GM12878 (cell line): ENCODE measurements at regions not wholly inside any gene's neighbourhood (a gene's known extent, or its start where the extent isn't known, plus 50 kb on each side); places are given as distances from the start of the nearest gene placed in this dataset.

ENCODE experiments used
- ATAC-seq: fragments of 200-7000 bp; cut with Tn5 transposase; 3 replicates; pipeline ENCODE4 v1.9.1; 2020; ENCODE audit warnings: mild to moderate bottlenecking, moderate library complexity
- BruUV-seq: library from RNA; stranded (reverse); fragments of 400-500 nt; replicated peaks from 2 replicates; lab custom pipeline; 2021; lab: Mats Ljungman, UMichigan
- CTCF ChIA-PET: fragments of 300-600 bp; sonication (Branson Sonifier 250); formaldehyde crosslinking; extraction: SDS; loops from one replicate; lab custom pipeline; 2021; ENCODE audit warnings: inconsistent platforms; lab: Yijun Ruan, JAX
- POLR2A ChIA-PET: fragments of 350-600 bp; formaldehyde crosslinking; extraction: SDS; loops from one replicate; lab custom pipeline; 2021; ENCODE audit warnings: inconsistent platforms; lab: Charles Lee
- RAD21 ChIA-PET: fragments of 300-600 bp; sonication (Branson Sonifier 250); formaldehyde crosslinking; loops from one replicate; lab custom pipeline; 2023; ENCODE audit warnings: antibody characterized with exemption; ENCODE audit not compliant: unreplicated experiment; lab: Charles Lee
- SMC1A ChIA-PET: fragments of 300-600 bp; sonication (Branson Sonifier 250); formaldehyde crosslinking; loops from one replicate; lab custom pipeline; 2023; ENCODE audit not compliant: unreplicated experiment, uncharacterized antibody; lab: Charles Lee
- DNase-seq: peaks from one replicate; pipeline ENCODE4 v3.0.0-alpha.2; 2011; ENCODE audit warnings: low read depth, low spot score
- FAIRE-seq: peaks from 3 replicates; lab custom pipeline; 2011; peaks lifted over from hg19 to GRCh38; lab: Jason Lieb, UNC
- H2AFZ ChIP-seq: 2 replicates; pipeline ENCODE4 v1.6.0; 2011; ENCODE audit warnings: low read depth, low read length, control low read depth; ENCODE audit not compliant: control insufficient read depth
- H3K27ac ChIP-seq: 2 replicates; pipeline ENCODE4 v1.5.1; 2011; ENCODE audit warnings: control low read depth; ENCODE audit not compliant: control insufficient read depth, insufficient read depth
- H3K27me3 ChIP-seq, 2 experiments: replicated peaks in 1 of 2; 2 replicates each; pipeline versions ENCODE4 v1.6.0 to v1.6.1; 2011; ENCODE audit warnings: low read length in 1 of 2; ENCODE audit not compliant: control insufficient read depth in 2 of 2, insufficient read depth in 2 of 2
- H3K36me3 ChIP-seq, 2 experiments: 2 replicates each; pipeline ENCODE4 v1.5.1; 2011; ENCODE audit warnings: low read length in 1 of 2; ENCODE audit not compliant: control insufficient read depth in 2 of 2, insufficient read depth in 2 of 2
- H3K4me1 ChIP-seq: 2 replicates; pipeline ENCODE4 v1.6.1; 2011; ENCODE audit warnings: mild to moderate bottlenecking, low read length, moderate library complexity, mixed read lengths; ENCODE audit not compliant: control insufficient read depth, insufficient read depth
- H3K4me2 ChIP-seq: 2 replicates; pipeline ENCODE4 v1.6.0; 2011; ENCODE audit warnings: control low read depth; ENCODE audit not compliant: control insufficient read depth, insufficient read depth
- H3K4me3 ChIP-seq: fragments of 200-600 bp; sonication (generic); 2 replicates; pipeline ENCODE4 v1.5.1; 2016
- H3K79me2 ChIP-seq: 2 replicates; pipeline ENCODE4 v1.6.0; 2011; ENCODE audit warnings: low read length; ENCODE audit not compliant: control insufficient read depth, insufficient read depth
- H3K9ac ChIP-seq: 2 replicates; pipeline ENCODE4 v1.8.0; 2011; ENCODE audit warnings: low read length, control low read depth, mixed read lengths; ENCODE audit not compliant: control insufficient read depth, insufficient read depth
- H3K9me3 ChIP-seq: replicated peaks from 3 replicates; pipeline ENCODE4 v1.5.1; 2011; ENCODE audit warnings: mild to moderate bottlenecking, low read length; ENCODE audit not compliant: control insufficient read depth, insufficient read depth
- H4K20me1 ChIP-seq: 2 replicates; pipeline ENCODE4 v1.6.0; 2011; ENCODE audit not compliant: control insufficient read depth, insufficient read depth
- CUX1 ChIP-seq: IDR thresholded peaks from 2 replicates; pipeline ENCODE4 v1.6.1; 2012; ENCODE audit warnings: improper control_type of control experiment, low read depth, low read length; ENCODE audit not compliant: insufficient replicate concordance
- ETV6 ChIP-seq, 2 experiments: fragments of 450-650 bp in 1 of 2; IDR thresholded peaks in 1 of 2; conservative IDR thresholded peaks in 1 of 2; 2 replicates each; pipeline ENCODE4 v1.6.1; 2014; ENCODE audit warnings: antibody characterized with exemption in 1 of 2, borderline replicate concordance in 1 of 2, low read depth in 1 of 2, mild to moderate bottlenecking in 1 of 2, moderate library complexity in 1 of 2
- LARP7 ChIP-seq: fragments of 450-650 bp; IDR thresholded peaks from 2 replicates; pipeline ENCODE4 v1.6.1; 2017; ENCODE audit warnings: mild to moderate bottlenecking
- MEF2A ChIP-seq: IDR thresholded peaks from 2 replicates; pipeline ENCODE4 v1.6.1; 2011; ENCODE audit warnings: low read depth, mild to moderate bottlenecking, low read length, moderate library complexity; ENCODE audit not compliant: insufficient read depth
- NFIC ChIP-seq: IDR thresholded peaks from 2 replicates; pipeline ENCODE4 v1.6.1; 2012; ENCODE audit warnings: low read depth, mild to moderate bottlenecking, inconsistent platforms, low read length, moderate library complexity
- NRF1 ChIP-seq: conservative IDR thresholded peaks from 2 replicates; pipeline ENCODE4 v1.6.1; 2011; ENCODE audit warnings: mild to moderate bottlenecking, low read depth, low read length, improper control_type of control experiment
- POU2F2 ChIP-seq: IDR thresholded peaks from 3 replicates; pipeline ENCODE4 v1.6.1; 2011; ENCODE audit warnings: low read depth, mild to moderate bottlenecking, low read length, borderline replicate concordance
- RCOR1 ChIP-seq: conservative IDR thresholded peaks from 2 replicates; pipeline ENCODE4 v1.6.1; 2012; ENCODE audit warnings: low read depth, low read length, improper control_type of control experiment
- RUNX3 ChIP-seq: IDR thresholded peaks from 2 replicates; pipeline ENCODE4 v1.6.1; 2012; ENCODE audit warnings: low read length, inconsistent platforms
- SIN3A ChIP-seq: IDR thresholded peaks from 2 replicates; pipeline ENCODE4 v1.6.1; 2012; ENCODE audit warnings: low read depth, low read length, improper control_type of control experiment
- SPI1 ChIP-seq: IDR thresholded peaks from 2 replicates; pipeline ENCODE4 v1.6.1; 2011; ENCODE audit warnings: low read depth, mild to moderate bottlenecking, low read length, moderate library complexity, borderline replicate concordance; ENCODE audit not compliant: insufficient read depth
- SRF ChIP-seq, 2 experiments: IDR thresholded peaks; 2 replicates each; pipeline ENCODE4 v1.6.1; 2011; ENCODE audit warnings: low read depth in 2 of 2, low read length in 2 of 2, mild to moderate bottlenecking in 1 of 2, moderate library complexity in 1 of 2
- in situ Hi-C: fragments of 300-500 bp; cut with MboI; formaldehyde crosslinking; loops from 9 replicates; pipeline ENCODE4 v1.14.3; 2018; ENCODE audit warnings: mixed read lengths
- intact Hi-C: fragments of 100-400 bp; cut with micrococcal nuclease; formaldehyde crosslinking; loops from one replicate; pipeline ENCODE4 v1.14.2; 2022; ENCODE audit not compliant: unreplicated experiment

- Histone ChIP-seq H3K27me3 (no peaks in the 10 kb centered on the region), H2AFZ (no peak overlapping the region), H3K36me3 (no peaks in the 10 kb centered on the region), H3K4me1 (no peaks in the 10 kb centered on the region), H3K9me3 (no peaks in the 10 kb centered on the region), H3K4me3 (no peak overlapping the region), H4K20me1 (no peaks in the 10 kb centered on the region), H3K79me2 (no peaks in the 10 kb centered on the region), H3K27ac (no peak overlapping the region), H3K9ac (no peak overlapping the region), H3K4me2 (no peak overlapping the region)
- intact Hi-C loops (no loop called here), in situ Hi-C loops (no loop called here)
- BruUV-seq = no TSS peak
- FAIRE-seq (no peak), ATAC-seq (no peak), DNase-seq (no peak)
- POLR2A ChIA-PET = no interaction called here
- RAD21 ChIA-PET = no interaction called here
- SMC1A ChIA-PET = no interaction called here
- CTCF ChIA-PET = no interaction called here
- TF ChIP-seq SIN3A = no peak
- TF ChIP-seq ETV6 (conservative IDR thresholded peaks at IDR 0.05 in 1 of 2, IDR thresholded peaks at IDR 0.05 in 1 of 2; ENCODE audit: borderline replicate concordance in 1 of 2, low read depth in 1 of 2) = no peak
- no peak for TF ChIP-seq SPI1
- no peak for TF ChIP-seq POU2F2
- TF ChIP-seq NFIC = no peak
- TF ChIP-seq SRF (IDR thresholded peaks at IDR 0.05; ENCODE audit: low read depth in 2 of 2, low read length in 2 of 2) = no peak
- TF ChIP-seq CUX1 = no peak
- no peak for TF ChIP-seq RUNX3
- TF ChIP-seq MEF2A = no peak
- no peak for TF ChIP-seq RCOR1
- no peak for TF ChIP-seq NRF1
- TF ChIP-seq LARP7 = no peak
Measured at GRCh38 chr17:73933871-73934270, 269.6 kb upstream of the RPL38 start.
